ENCODE measurements at regions not wholly inside any gene's neighbourhood (a gene's known extent, or its start where the extent isn't known, plus 50 kb on each side); places are given as distances from the start of the nearest gene placed in this dataset.

GRCh38 chr16:63735456-63735855, 1386.4 kb downstream of the CDH11 start:
- Histone ChIP-seq H3K4me3 (ENCODE audit: low read depth in 2 of 2, low read length in 2 of 2) (no peak overlapping the region), H3K27ac (ENCODE audit: low read length) (no peak overlapping the region), H3K9me3 (ENCODE audit: control insufficient read depth, insufficient read depth, low read depth, low read length) (no peaks in the 10 kb centered on the region), H3K27me3 (ENCODE audit: control insufficient read depth, insufficient read depth, low read length) (no peaks in the 10 kb centered on the region), H3K36me3 (ENCODE audit: control insufficient read depth, insufficient read depth, low read length) (no peaks in the 10 kb centered on the region), H3K4me1 (ENCODE audit: control insufficient read depth, insufficient read depth, low read length) (no peaks in the 10 kb centered on the region)
- TF ChIP-seq TCF7L2 (IDR thresholded peaks at IDR 0.05; ENCODE audit: low read depth, low read length) (no peak), SIN3A (IDR thresholded peaks at IDR 0.05; ENCODE audit: borderline replicate concordance, insufficient read depth, low read depth, low read length) (no peak), CTCF (IDR thresholded peaks at IDR 0.05) (no peak), POLR2AphosphoS5 (IDR thresholded peaks at IDR 0.05; ENCODE audit: low read depth, low read length) (no peak), REST (IDR thresholded peaks at IDR 0.05; ENCODE audit: insufficient read depth in 1 of 2, low read depth in 2 of 2, low read length in 1 of 2) (no peak)
- ChIA-PET POLR2A (no interaction called here), CTCF (no interaction called here)
- no peak for ATAC-seq
- intact Hi-C loops (cut with micrococcal nuclease; ENCODE audit: unreplicated experiment) (no loop called here), in situ Hi-C loops (cut with HindIII; ENCODE audit: low pct_unique_long_range_greater_than_20kb, low sequenced_read_pairs) (no loop called here)
- DNase-seq (ENCODE audit: low read depth, low spot score) = no peak
- no TSS peak for BruUV-seq (replicated peaks)

GRCh38 chr16:63720848-63721247, 1401.0 kb downstream of the CDH11 start:
- ATAC-seq (no peak), DNase-seq (ENCODE audit: low read depth, low spot score) (no peak)
- TF ChIP-seq SIN3A (IDR thresholded peaks at IDR 0.05; ENCODE audit: borderline replicate concordance, insufficient read depth, low read depth, low read length) = no peak
- no peak; the same call in 1 of the 2 replicates for TF ChIP-seq CTCF (IDR thresholded peaks at IDR 0.05)
- TF ChIP-seq REST (IDR thresholded peaks at IDR 0.05; ENCODE audit: insufficient read depth in 1 of 2, low read depth in 2 of 2, low read length in 1 of 2) = no peak
- TF ChIP-seq TCF7L2 (IDR thresholded peaks at IDR 0.05; ENCODE audit: low read depth, low read length) = no peak
- no peak for TF ChIP-seq POLR2AphosphoS5 (IDR thresholded peaks at IDR 0.05; ENCODE audit: low read depth, low read length)
- H3K4me3 ChIP-seq (ENCODE audit: low read depth in 2 of 2, low read length in 2 of 2) = no peak overlapping the region
- no peaks in the 10 kb centered on the region for H3K27me3 ChIP-seq (ENCODE audit: control insufficient read depth, insufficient read depth, low read length)
- no peak overlapping the region for H3K27ac ChIP-seq (ENCODE audit: low read length)
- in situ Hi-C loops (cut with HindIII; ENCODE audit: low pct_unique_long_range_greater_than_20kb, low sequenced_read_pairs) = no loop called here
- CTCF ChIA-PET = no interaction called here
- intact Hi-C loops (cut with micrococcal nuclease; ENCODE audit: unreplicated experiment) = no loop called here
- H3K9me3 ChIP-seq (ENCODE audit: control insufficient read depth, insufficient read depth, low read depth, low read length) = no peaks in the 10 kb centered on the region
- POLR2A ChIA-PET = no interaction called here
- H3K4me1 ChIP-seq (ENCODE audit: control insufficient read depth, insufficient read depth, low read length) = no peaks in the 10 kb centered on the region
- no TSS peak for BruUV-seq (replicated peaks)
- no peaks in the 10 kb centered on the region for H3K36me3 ChIP-seq (ENCODE audit: control insufficient read depth, insufficient read depth, low read length)
